NCI-H2029 treated with DMSO at 0.1 percent for 48 hours (cell line): ENCODE measurements at regions not wholly inside any gene's neighbourhood (a gene's known extent, or its start where the extent isn't known, plus 50 kb on each side); places are given as distances from the start of the nearest gene placed in this dataset.

Source experiments
- DNase-seq: peaks from one replicate; lab custom pipeline; 2025; lab: John Stamatoyannopoulos, UW

GRCh38 chr7:46989247-46989646 is 592.7 kb downstream of the TNS3 start:
- DNase-seq = no peak

GRCh38 chr7:46982928-46983327 is 599.0 kb downstream of the TNS3 start:
- no peak for DNase-seq

GRCh38 chr7:46979439-46979838 is 602.5 kb downstream of the TNS3 start:
- DNase-seq = no peak

- no peak for DNase-seq
These were observed 606.4 kb downstream of the TNS3 start for GRCh38 chr7:46975493-46975892.

GRCh38 chr7:46972205-46972604 is 609.7 kb downstream of the TNS3 start:
- no peak for DNase-seq

GRCh38 chr7:46970476-46970875 is 611.4 kb downstream of the TNS3 start:
- no peak for DNase-seq

- DNase-seq = no peak
These were observed 611.8 kb downstream of the TNS3 start for GRCh38 chr7:46970131-46970430.

GRCh38 chr7:46969303-46970130 is 612.4 kb downstream of the TNS3 start:
- DNase-seq = no peak

- no peak for DNase-seq
These were observed 613.9 kb downstream of the TNS3 start for GRCh38 chr7:46968003-46968402.

GRCh38 chr7:46963719-46964118 is 618.2 kb downstream of the TNS3 start:
- no peak for DNase-seq

GRCh38 chr7:46960970-46961369 is 620.9 kb downstream of the TNS3 start:
- DNase-seq = no peak

- no peak for DNase-seq
These were observed 624.7 kb downstream of the TNS3 start for GRCh38 chr7:46957195-46957594.

GRCh38 chr7:46955531-46955930 is 626.4 kb downstream of the TNS3 start:
- DNase-seq = no peak

GRCh38 chr7:46954181-46954580 is 627.7 kb downstream of the TNS3 start:
- no peak for DNase-seq

- DNase-seq = no peak
These were observed 628.9 kb downstream of the TNS3 start for GRCh38 chr7:46953008-46953407.

GRCh38 chr7:46949270-46949931 is 632.5 kb downstream of the TNS3 start:
- DNase-seq = no peak

GRCh38 chr7:46948716-46949115 is 633.2 kb downstream of the TNS3 start:
- peak; percentile 95 for DNase-seq

GRCh38 chr7:46945328-46945727 is 636.6 kb downstream of the TNS3 start:
- DNase-seq = no peak

- DNase-seq = no peak
These were observed 637.9 kb downstream of the TNS3 start for GRCh38 chr7:46943996-46944395.

GRCh38 chr7:46942574-46942973 is 639.3 kb downstream of the TNS3 start:
- DNase-seq = no peak

- no peak for DNase-seq
These were observed 641.7 kb downstream of the TNS3 start for GRCh38 chr7:46940178-46940577.

- DNase-seq = peak; percentile 4
These were observed 642.4 kb downstream of the TNS3 start for GRCh38 chr7:46939558-46939957.

- no peak for DNase-seq
These were observed 642.8 kb downstream of the TNS3 start for GRCh38 chr7:46939089-46939488.

GRCh38 chr7:46937826-46938225 is 644.1 kb downstream of the TNS3 start:
- DNase-seq = no peak
